ENCODE measurements at regions not wholly inside any gene's neighbourhood (a gene's known extent, or its start where the extent isn't known, plus 50 kb on each side); places are given as distances from the start of the nearest gene placed in this dataset.

- Histone ChIP-seq H3K4me3 (no peak overlapping the region), H3K36me3 (ENCODE audit: insufficient read depth in 1 of 2, low read depth in 1 of 2) (no peaks in the 10 kb centered on the region), H3K4me1 (no peaks in the 10 kb centered on the region), H3K9me3 (no peaks in the 10 kb centered on the region), H3K27me3 (ENCODE audit: insufficient read depth in 3 of 3, low read length in 2 of 3) (peaks cover 0 to 2% (median 0%) of the 10 kb centered on the region in 3 donors), H3K27ac (no peak overlapping the region)
- ATAC-seq = peak; percentile 13 to 51 (median 24)
- TF ChIP-seq, protein P1, sequence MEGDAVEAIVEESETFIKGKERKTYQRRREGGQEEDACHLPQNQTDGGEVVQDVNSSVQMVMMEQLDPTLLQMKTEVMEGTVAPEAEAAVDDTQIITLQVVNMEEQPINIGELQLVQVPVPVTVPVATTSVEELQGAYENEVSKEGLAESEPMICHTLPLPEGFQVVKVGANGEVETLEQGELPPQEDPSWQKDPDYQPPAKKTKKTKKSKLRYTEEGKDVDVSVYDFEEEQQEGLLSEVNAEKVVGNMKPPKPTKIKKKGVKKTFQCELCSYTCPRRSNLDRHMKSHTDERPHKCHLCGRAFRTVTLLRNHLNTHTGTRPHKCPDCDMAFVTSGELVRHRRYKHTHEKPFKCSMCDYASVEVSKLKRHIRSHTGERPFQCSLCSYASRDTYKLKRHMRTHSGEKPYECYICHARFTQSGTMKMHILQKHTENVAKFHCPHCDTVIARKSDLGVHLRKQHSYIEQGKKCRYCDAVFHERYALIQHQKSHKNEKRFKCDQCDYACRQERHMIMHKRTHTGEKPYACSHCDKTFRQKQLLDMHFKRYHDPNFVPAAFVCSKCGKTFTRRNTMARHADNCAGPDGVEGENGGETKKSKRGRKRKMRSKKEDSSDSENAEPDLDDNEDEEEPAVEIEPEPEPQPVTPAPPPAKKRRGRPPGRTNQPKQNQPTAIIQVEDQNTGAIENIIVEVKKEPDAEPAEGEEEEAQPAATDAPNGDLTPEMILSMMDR (IDR thresholded peaks at IDR 0.05) = no peak
- intact Hi-C loops (cut with DNase I) = loop anchor here in 1 of 2 donors (10.0 kb wide), 1 partner anchor 233 kb away; no protein-coding TSS in a partner anchor
- DNase-seq = no peak
- WGBS, 3 donors = 53 to 57% (median 54%) methylated on average over 6 of the region's 6 CpGs
Measured at GRCh38 chr6:3517350-3517749, 60.5 kb upstream of the SLC22A23 start.

DNA sequence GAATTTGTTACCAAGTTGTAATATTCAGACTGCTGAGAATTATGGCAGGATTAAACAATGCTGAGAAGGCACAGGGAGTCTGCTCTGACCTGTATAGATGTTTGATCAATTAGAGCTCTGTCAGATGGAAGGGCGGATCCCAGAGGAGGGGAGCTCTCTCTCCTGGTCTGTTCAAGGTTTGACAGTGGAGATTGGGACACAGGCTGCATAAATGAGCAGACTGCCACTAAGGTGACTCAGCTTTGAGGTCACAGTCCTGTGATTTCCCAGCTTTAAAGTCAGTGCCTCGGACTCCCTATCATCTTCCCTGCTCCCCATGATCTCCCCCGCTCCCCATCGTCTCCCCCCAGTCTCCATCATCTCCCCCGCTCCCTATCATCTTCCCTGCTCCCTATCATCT is 59.2 kb upstream of the SLC22A23 start:
- TF ChIP-seq, protein P1 (IDR thresholded peaks at IDR 0.05) = no peak
- WGBS, 3 donors = 92 to 94% (median 93%) methylated on average over 5 of the region's 5 CpGs
- no peak for ATAC-seq
- H3K4me3 ChIP-seq = no peak overlapping the region
- DNase-seq = no peak
- H3K9me3 ChIP-seq = no peaks in the 10 kb centered on the region
- intact Hi-C loops (cut with DNase I) = loop anchor here in 1 of 2 donors (10.0 kb wide), 1 partner anchor 231 kb away; no protein-coding TSS in a partner anchor
- no peak overlapping the region for H3K27ac ChIP-seq
- H3K4me1 ChIP-seq = no peaks in the 10 kb centered on the region
- no peaks in the 10 kb centered on the region for H3K36me3 ChIP-seq (ENCODE audit: insufficient read depth in 1 of 2, low read depth in 1 of 2)
- no peaks in the 10 kb centered on the region for H3K27me3 ChIP-seq (ENCODE audit: insufficient read depth in 3 of 3, low read length in 2 of 3)

- no peaks in the 10 kb centered on the region for H3K9me3 ChIP-seq
- no peaks in the 10 kb centered on the region for H3K4me1 ChIP-seq
- no peak for DNase-seq
- TF ChIP-seq, protein P1 (IDR thresholded peaks at IDR 0.05) = no peak
- H3K36me3 ChIP-seq (ENCODE audit: insufficient read depth in 1 of 2, low read depth in 1 of 2) = no peaks in the 10 kb centered on the region
- intact Hi-C loops (cut with DNase I) = loop anchor here in 1 of 2 donors (10.0 kb wide), 1 partner anchor 231 kb away; no protein-coding TSS in a partner anchor
- 60 to 76% (median 71%) methylated on average over 1 of the region's 1 CpG for WGBS, 3 donors
- no peaks in the 10 kb centered on the region for H3K27me3 ChIP-seq (ENCODE audit: insufficient read depth in 3 of 3, low read length in 2 of 3)
- ATAC-seq = no peak
- H3K27ac ChIP-seq = no peak overlapping the region
- H3K4me3 ChIP-seq = no peak overlapping the region
Measured at GRCh38 chr6:3515669-3516068, 58.8 kb upstream of the SLC22A23 start.

DNA sequence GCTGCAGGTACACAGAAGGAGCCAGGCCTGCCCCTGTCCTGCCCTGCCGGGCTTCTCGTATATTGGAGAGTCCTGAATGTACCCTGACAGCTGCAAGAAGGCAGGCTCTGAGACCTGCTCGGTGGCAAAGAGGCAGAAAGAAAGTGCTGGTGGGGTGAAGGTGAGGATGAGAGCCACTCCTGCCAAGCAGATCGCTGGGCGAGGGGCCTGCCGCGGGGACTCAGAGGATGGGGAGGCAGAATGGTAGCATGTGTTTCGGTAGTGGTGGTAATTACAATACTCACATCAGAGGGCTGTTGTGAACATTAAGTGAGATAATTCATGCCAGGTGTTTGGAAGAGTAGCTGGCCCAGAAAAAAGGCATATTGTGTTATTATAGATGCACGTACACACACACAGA is 56.6 kb upstream of the SLC22A23 start:
- WGBS, 3 donors = 87 to 92% (median 88%) methylated on average over 9 of the region's 9 CpGs
- no peaks in the 10 kb centered on the region for H3K27me3 ChIP-seq (ENCODE audit: insufficient read depth in 3 of 3, low read length in 2 of 3)
- H3K4me3 ChIP-seq = no peak overlapping the region
- TF ChIP-seq, protein P1 (IDR thresholded peaks at IDR 0.05) = no peak
- no peaks in the 10 kb centered on the region for H3K9me3 ChIP-seq
- DNase-seq (no peak), ATAC-seq (no peak)
- intact Hi-C loops (cut with DNase I) = loop anchor here in 1 of 2 donors (10.0 kb wide), 1 partner anchor 229 kb away; no protein-coding TSS in a partner anchor
- no peaks in the 10 kb centered on the region for H3K4me1 ChIP-seq
- no peaks in the 10 kb centered on the region for H3K36me3 ChIP-seq (ENCODE audit: insufficient read depth in 1 of 2, low read depth in 1 of 2)
- no peak overlapping the region for H3K27ac ChIP-seq

GRCh38 chr6:3512832-3513231 is 56.0 kb upstream of the SLC22A23 start:
- intact Hi-C loops (cut with DNase I) = loop anchor here in 1 of 2 donors (10.0 kb wide), 1 partner anchor 228 kb away; no protein-coding TSS in a partner anchor

More at GRCh38 chr6:3512832-3513231, 56.0 kb upstream of the SLC22A23 start:
- Histone ChIP-seq H3K4me1 (no peaks in the 10 kb centered on the region), H3K27ac (no peak overlapping the region), H3K36me3 (ENCODE audit: insufficient read depth in 1 of 2, low read depth in 1 of 2) (no peaks in the 10 kb centered on the region), H3K27me3 (ENCODE audit: insufficient read depth in 3 of 3, low read length in 2 of 3) (no peaks in the 10 kb centered on the region), H3K4me3 (no peak overlapping the region), H3K9me3 (no peaks in the 10 kb centered on the region)
- TF ChIP-seq, protein P1 (IDR thresholded peaks at IDR 0.05) = no peak
- ATAC-seq (no peak), DNase-seq (no peak)
- 96 to 97% (median 96%) methylated on average over 5 of the region's 5 CpGs for whole genome bisulfite sequencing, 3 donors
